Coronary artery (tissue), 2 donors: ENCODE measurements at regions not wholly inside any gene's neighbourhood (a gene's known extent, or its start where the extent isn't known, plus 50 kb on each side); places are given as distances from the start of the nearest gene placed in this dataset.

Experiments used
- DNase-seq: peaks from one replicate; pipeline ENCODE4 v3.0.0-alpha.2; 2017; ENCODE audit warnings: low spot score
- H3K27ac ChIP-seq, 2 donors: fragments of 200-600 bp; sonication (generic); one replicate each; pipeline ENCODE4 v1.5.1; 2016 to 2019
- H3K4me3 ChIP-seq: fragments of 200-600 bp; sonication (generic); 2 replicates; pipeline ENCODE4 v1.5.1; 2016; ENCODE audit warnings: mild to moderate bottlenecking, moderate library complexity
- TF ChIP-seq, protein P1 (sequence below): fragments of 200-600 bp; sonication (generic); IDR thresholded peaks from one replicate; pipeline ENCODE4 v1.5.1; 2019; ENCODE audit warnings: antibody characterized with exemption

DNA sequence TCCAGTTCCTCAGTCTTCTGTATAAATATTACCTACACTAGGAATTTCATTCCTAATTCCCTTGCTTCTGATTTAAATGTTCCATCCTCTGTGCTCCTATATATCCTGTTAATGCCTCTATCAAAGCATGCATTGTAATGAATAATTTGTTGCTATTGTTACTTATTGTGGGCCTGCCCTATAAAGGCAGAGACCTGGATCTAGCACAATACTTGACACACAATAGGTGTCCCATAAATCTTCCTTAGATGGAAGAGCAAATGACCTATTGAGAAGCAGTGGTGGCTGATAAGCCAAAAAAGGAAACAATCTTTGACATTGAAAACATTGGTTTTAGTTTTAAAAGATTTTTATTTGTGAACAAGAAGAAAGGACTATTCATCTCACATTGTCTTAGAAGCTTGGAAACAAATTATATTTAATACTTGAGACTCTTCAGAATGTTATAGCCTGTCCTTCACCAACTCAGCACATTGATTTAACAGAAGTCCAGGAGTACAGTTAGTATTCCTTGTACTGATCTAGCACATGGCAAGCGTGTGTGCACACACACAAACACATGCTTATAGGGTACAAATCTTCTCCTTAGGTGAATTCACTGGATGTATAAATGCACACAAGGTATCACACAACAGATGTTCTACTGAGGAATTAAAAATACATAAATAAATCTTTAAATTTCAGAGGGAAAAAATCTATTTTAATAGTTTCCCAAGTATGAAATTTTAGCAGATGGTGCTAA lies 135.9 kb downstream of the DUSP6 start:
- TF ChIP-seq, protein P1, sequence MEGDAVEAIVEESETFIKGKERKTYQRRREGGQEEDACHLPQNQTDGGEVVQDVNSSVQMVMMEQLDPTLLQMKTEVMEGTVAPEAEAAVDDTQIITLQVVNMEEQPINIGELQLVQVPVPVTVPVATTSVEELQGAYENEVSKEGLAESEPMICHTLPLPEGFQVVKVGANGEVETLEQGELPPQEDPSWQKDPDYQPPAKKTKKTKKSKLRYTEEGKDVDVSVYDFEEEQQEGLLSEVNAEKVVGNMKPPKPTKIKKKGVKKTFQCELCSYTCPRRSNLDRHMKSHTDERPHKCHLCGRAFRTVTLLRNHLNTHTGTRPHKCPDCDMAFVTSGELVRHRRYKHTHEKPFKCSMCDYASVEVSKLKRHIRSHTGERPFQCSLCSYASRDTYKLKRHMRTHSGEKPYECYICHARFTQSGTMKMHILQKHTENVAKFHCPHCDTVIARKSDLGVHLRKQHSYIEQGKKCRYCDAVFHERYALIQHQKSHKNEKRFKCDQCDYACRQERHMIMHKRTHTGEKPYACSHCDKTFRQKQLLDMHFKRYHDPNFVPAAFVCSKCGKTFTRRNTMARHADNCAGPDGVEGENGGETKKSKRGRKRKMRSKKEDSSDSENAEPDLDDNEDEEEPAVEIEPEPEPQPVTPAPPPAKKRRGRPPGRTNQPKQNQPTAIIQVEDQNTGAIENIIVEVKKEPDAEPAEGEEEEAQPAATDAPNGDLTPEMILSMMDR = no peak
- H3K27ac ChIP-seq = no peak overlapping the region
- no peak for DNase-seq
- H3K4me3 ChIP-seq = no peak overlapping the region

DNA sequence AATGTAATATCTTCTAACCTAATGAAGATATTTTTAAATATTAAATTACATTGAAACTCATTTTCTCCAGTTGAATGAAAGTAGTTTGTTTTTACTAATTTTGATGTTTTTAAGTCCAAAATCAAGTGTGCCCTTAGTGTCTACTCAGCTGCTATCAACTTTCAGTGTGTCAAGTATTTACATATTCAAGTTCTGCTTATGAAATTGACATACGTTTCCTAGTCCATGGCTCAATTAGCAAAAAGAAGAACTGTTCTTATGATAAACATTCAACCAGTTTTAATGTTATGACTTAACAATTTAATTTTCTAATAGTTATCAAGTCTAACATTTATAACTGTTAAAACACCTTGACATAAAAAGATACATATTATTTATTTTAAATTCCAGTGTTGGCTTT lies 137.1 kb downstream of the DUSP6 start:
- no peak overlapping the region for H3K4me3 ChIP-seq
- DNase-seq = no peak
- TF ChIP-seq, protein P1 = no peak
- H3K27ac ChIP-seq = no peak overlapping the region

DNA sequence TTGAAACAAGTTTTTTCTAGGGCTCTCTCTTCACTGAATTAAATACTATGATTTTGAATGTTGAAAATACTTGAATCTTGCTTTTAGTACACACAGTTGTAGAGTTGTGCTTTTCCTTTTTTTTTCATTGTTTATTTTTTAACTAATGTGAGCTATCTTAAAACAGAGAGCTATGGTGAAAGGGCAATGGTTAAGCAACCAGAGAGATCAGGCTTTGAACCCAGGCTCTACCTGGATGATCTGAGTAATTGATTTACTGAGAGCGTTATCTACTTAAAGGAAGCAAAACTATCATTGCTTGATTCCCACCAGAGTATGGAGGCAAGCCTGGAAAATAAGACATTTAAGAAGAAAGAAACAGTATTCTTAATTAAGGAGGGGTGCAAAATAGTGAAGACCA lies 138.6 kb downstream of the DUSP6 start:
- no peak overlapping the region for H3K27ac ChIP-seq
- no peak for DNase-seq
- TF ChIP-seq, protein P1 = no peak
- H3K4me3 ChIP-seq = no peak overlapping the region

DNA sequence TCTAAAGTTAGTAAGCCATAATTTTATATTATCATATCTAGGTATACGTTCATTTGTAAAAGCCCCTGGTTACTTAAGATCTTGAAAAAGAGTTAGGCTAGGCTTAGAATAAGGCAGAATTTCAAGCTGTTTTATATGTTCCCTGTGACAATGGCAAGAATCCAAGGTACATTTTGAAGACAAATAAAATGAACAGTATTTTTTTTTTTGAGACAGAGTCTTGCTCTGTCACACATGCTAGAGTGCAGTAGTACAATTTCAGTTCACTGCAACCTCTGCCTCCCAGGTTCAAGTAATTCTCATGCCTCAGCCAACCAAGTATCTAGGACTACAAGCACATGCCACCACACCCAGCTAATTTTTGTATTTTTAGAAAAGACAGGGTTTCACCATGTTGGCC lies 139.2 kb downstream of the DUSP6 start:
- Histone ChIP-seq H3K27ac (peak overlapping the region in 1 of 2 donors; percentile 20), H3K4me3 (no peak overlapping the region)
- TF ChIP-seq, protein P1 = no peak
- DNase-seq = no peak

DNA sequence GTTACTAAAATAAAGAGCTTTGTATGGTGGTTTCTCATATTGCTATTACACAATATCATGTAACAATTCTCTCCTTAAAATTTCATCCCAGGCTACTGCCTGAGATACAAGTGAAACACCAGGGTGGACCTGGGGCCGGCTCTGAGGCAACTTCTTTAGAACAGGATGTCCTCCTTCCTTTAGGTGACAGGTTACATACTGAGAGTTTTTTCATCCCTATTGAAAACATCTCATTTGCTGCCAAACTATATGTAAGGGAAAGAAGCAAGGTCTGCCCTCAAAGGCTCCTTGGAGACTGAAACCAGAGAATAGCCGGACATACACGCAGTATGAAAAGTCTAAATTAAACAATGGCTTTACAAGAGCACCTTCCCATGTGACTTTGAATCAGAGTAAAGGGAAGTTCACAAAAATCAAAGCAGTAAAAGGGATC lies 139.9 kb downstream of the DUSP6 start:
- H3K27ac ChIP-seq = no peak overlapping the region
- no peak overlapping the region for H3K4me3 ChIP-seq
- TF ChIP-seq, protein P1 = no peak
- DNase-seq = no peak

DNA sequence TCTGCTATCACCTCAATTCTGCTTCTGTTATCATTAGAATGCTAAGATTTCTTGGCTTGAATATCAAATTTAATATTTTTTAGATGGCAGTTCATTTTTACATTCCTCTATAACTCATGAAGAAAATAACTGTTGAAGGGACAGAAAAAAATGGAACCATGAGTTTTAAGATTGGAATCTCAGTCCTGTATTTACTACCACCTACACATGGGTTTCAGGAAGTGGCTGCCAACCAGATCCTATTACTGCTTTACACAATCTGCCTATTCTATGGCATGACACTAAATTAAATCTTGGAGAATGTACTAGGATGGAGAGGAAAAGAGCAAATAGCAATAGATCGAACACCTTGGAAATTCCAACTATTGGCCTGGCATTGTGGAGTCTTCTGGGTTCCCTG lies 140.8 kb downstream of the DUSP6 start:
- no peak overlapping the region for H3K4me3 ChIP-seq
- no peak for DNase-seq
- H3K27ac ChIP-seq = no peak overlapping the region
- TF ChIP-seq, protein P1 = no peak

DNA sequence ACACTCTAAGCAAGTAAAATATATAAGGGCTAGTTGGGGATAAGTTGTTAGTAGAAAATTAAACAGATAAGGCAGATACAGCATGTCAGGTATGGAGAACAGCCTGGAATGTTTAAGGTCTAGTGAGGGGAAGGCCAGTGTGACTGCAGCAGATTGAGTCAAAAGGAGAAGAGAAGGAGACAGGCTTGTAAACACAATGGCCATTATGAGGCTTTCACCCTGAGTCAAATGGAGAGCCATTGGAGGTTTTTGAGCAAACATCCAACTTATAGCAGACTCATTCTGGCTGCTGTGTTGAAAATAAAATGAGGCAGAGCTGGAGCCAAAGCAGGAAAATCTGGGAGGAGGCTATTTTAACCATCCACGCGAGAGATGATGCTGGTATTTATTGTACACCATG lies 142.0 kb downstream of the DUSP6 start:
- Histone ChIP-seq H3K4me3 (no peak overlapping the region), H3K27ac (no peak overlapping the region)
- TF ChIP-seq, protein P1 = no peak
- DNase-seq = no peak
